ENCODE measurements at regions not wholly inside any gene's neighbourhood (a gene's known extent, or its start where the extent isn't known, plus 50 kb on each side); places are given as distances from the start of the nearest gene placed in this dataset.

DNA sequence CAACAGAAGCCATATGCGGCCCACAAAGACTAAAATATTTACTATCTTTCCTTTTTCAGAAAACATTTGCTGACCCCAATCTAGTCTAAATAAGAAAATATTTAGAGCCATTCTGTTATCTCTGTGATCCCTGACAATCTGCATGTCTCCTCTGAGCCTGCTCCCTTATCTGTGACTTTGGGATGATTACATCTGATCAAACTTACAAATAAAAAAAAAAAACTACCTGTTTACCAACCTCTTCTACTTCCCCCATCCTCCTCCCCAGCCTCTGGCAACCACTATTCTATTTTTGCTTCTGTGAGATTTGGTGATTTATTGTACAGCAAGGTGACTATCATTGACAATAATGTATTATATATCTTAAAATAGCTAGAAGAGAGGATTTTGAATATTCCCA lies 176.3 kb upstream of the CD180 start:
- Histone ChIP-seq H3K4me3 (no peak overlapping the region), H3K4me1 (no peaks in the 10 kb centered on the region), H3K27me3 (no peaks in the 10 kb centered on the region), H3K36me3 (no peaks in the 10 kb centered on the region), H3K27ac (no peak overlapping the region), H3K9me3 (no peaks in the 10 kb centered on the region)
- TF ChIP-seq, protein P1, sequence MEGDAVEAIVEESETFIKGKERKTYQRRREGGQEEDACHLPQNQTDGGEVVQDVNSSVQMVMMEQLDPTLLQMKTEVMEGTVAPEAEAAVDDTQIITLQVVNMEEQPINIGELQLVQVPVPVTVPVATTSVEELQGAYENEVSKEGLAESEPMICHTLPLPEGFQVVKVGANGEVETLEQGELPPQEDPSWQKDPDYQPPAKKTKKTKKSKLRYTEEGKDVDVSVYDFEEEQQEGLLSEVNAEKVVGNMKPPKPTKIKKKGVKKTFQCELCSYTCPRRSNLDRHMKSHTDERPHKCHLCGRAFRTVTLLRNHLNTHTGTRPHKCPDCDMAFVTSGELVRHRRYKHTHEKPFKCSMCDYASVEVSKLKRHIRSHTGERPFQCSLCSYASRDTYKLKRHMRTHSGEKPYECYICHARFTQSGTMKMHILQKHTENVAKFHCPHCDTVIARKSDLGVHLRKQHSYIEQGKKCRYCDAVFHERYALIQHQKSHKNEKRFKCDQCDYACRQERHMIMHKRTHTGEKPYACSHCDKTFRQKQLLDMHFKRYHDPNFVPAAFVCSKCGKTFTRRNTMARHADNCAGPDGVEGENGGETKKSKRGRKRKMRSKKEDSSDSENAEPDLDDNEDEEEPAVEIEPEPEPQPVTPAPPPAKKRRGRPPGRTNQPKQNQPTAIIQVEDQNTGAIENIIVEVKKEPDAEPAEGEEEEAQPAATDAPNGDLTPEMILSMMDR (IDR thresholded peaks at IDR 0.05), result no peak
- DNase-seq (ENCODE audit: low spot score), result no peak

DNA sequence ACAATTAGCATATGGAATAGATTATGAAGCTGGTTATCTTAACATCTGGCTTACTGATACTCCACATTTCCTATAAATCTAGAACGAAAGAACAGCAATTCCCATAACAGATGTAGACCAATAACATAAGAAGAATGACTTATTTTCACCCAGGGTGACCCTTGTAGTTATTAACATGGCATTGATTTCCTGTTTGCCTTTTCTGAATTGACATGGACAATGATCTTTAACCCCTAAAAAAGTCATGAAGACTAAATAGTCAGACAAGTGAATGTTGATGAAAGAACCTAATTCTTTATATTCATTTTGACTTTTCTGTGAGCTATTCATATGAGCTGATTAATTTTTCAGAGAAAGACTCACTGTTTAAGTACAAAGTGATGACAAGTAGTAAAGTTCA lies 175.3 kb upstream of the CD180 start:
- no peak for DNase-seq (ENCODE audit: low spot score)
- TF ChIP-seq, protein P1 (IDR thresholded peaks at IDR 0.05), result no peak
- H3K27me3 ChIP-seq, result no peaks in the 10 kb centered on the region
- no peak overlapping the region for H3K27ac ChIP-seq
- H3K4me1 ChIP-seq, result no peaks in the 10 kb centered on the region
- H3K36me3 ChIP-seq, result no peaks in the 10 kb centered on the region
- H3K9me3 ChIP-seq, result no peaks in the 10 kb centered on the region
- H3K4me3 ChIP-seq, result no peak overlapping the region

DNA sequence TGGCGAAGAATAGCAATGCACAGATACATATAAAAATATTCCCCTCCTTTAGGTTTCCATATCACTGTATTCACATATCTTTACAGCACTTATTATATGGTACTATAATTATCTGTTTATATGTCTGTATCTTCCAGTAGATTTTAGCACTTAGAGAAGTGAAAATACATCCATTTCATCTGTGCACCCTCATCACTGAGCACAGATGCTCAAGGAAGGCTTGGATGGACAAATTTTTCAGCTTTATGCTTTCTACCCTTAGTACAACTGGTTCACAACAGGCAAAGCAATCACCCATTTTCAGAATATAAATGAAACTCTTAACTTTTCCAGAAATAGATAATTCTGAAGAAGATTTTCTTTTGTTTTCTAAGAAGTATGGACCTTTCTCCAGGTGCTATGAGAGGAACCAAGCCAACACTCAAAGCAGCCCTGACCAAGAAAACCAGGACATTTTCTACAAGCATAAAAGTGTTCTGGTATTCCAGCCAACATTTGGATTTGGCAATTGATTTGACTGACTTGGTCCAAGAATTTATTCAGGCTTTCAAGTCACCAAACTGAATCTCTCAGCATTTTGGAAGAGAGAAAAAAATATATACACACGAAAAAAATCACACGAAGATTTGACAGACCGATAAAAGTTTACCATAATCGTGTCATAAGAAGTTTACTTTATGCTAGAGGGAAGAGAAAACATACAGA lies 170.2 kb upstream of the CD180 start:
- H3K4me3 ChIP-seq, result no peak overlapping the region
- DNase-seq (ENCODE audit: low spot score), result no peak
- H3K27me3 ChIP-seq, result no peaks in the 10 kb centered on the region
- H3K4me1 ChIP-seq, result no peaks in the 10 kb centered on the region
- TF ChIP-seq, protein P1 (IDR thresholded peaks at IDR 0.05), result no peak
- H3K27ac ChIP-seq, result no peak overlapping the region
- H3K36me3 ChIP-seq, result no peaks in the 10 kb centered on the region
- no peaks in the 10 kb centered on the region for H3K9me3 ChIP-seq

DNA sequence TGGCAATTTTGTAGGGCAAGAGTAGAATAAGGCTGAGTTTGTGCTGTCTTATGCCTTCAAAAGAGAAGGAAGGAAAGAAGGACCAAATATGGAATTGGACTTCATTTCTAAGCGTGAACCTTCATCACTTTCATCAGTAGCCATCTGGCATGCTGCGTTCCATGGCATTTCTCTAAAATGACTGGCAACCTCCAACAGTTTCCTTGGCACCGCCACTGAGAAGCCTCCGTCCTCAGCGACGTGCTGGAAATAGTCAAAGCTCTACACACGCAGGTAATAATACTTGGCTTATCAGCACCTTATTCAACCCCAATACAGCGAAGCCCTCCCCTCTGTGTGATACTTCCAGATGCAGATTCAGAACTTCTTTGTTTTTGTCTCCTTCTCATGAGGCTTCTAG lies 169.7 kb upstream of the CD180 start:
- Histone ChIP-seq H3K9me3 (no peaks in the 10 kb centered on the region), H3K36me3 (no peaks in the 10 kb centered on the region), H3K27ac (no peak overlapping the region), H3K4me3 (no peak overlapping the region), H3K4me1 (no peaks in the 10 kb centered on the region), H3K27me3 (no peaks in the 10 kb centered on the region)
- DNase-seq (ENCODE audit: low spot score), result no peak
- TF ChIP-seq, protein P1 (IDR thresholded peaks at IDR 0.05), result no peak

DNA sequence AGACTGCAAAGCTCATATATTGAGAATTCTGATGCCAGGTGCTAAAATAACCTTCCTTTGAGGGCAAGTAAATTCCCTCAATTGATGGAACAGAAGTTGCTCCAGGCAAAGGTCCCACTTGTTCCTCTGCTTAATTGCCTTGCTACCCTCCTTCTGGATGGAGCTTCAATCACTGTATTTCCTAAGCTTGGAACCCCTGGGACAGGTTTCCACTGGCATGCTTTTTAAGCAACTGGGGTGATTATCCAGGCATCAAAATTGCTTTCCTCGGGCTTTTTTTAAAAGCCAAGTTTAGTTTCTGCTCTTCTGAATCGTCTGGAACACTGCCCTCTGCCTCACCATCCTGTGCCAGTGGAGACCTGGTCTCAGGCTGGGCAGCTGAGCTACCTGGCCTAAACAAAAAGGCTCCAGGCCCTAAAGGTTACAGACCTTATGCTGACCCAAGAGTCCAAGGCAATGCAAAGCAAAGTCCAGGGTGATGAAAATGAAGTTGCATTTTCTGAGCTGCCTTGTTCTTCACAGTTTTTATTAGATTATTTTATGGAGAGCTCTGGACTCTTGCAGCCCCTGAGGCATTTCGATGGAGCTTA lies 167.9 kb upstream of the CD180 start:
- TF ChIP-seq, protein P1 (IDR thresholded peaks at IDR 0.05), result no peak
- Histone ChIP-seq H3K9me3 (no peaks in the 10 kb centered on the region), H3K27me3 (no peaks in the 10 kb centered on the region), H3K36me3 (no peaks in the 10 kb centered on the region), H3K27ac (no peak overlapping the region), H3K4me1 (no peaks in the 10 kb centered on the region), H3K4me3 (no peak overlapping the region)
- DNase-seq (ENCODE audit: low spot score), result no peak

DNA sequence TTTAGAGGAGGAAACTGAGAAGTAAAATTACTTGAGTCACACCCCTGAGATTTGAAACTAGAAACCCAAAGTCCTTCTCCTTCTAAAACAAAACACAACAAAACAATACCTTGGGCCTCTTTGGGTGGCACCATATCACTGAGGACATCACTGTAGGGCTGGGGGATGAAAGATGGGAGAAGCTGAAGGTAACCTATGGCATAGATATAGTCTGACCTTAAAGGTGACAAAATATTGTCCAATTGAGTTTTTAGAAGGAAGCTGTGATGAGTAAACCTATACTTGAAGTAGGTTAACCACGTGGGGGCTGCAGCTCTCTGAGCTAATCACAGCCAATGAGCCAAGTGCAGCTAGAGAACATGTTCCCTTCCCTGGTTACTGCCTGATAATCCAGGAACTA lies 167.4 kb upstream of the CD180 start:
- TF ChIP-seq, protein P1 (IDR thresholded peaks at IDR 0.05), result no peak
- Histone ChIP-seq H3K27me3 (no peaks in the 10 kb centered on the region), H3K4me3 (no peak overlapping the region), H3K9me3 (no peaks in the 10 kb centered on the region), H3K27ac (no peak overlapping the region), H3K4me1 (no peaks in the 10 kb centered on the region), H3K36me3 (no peaks in the 10 kb centered on the region)
- DNase-seq (ENCODE audit: low spot score), result no peak

All from right atrium auricular region (tissue), 2 donors.